ENCODE measurements at regions not wholly inside any gene's neighbourhood (a gene's known extent, or its start where the extent isn't known, plus 50 kb on each side); places are given as distances from the start of the nearest gene placed in this dataset.

- ChIA-PET CTCF (no interaction called here), POLR2A (ENCODE audit: unreplicated experiment) (no interaction called here)
- Histone ChIP-seq H4K91ac (ENCODE audit: insufficient read depth, low read depth, low read length) (no peak overlapping the region), H2AK9ac (replicated peaks; ENCODE audit: low read depth, low read length, poor library complexity) (no peak overlapping the region), H2BK120ac (ENCODE audit: low read depth, low read length) (no peak overlapping the region), H3K4me1 (ENCODE audit: control insufficient read depth, insufficient read depth, low read length) (peaks cover 9% of the 10 kb centered on the region; the same call in 1 of the 2 replicates), H3K4ac (ENCODE audit: low read depth, low read length) (no peak overlapping the region), H2AFZ (replicated peaks; ENCODE audit: low read length, poor library complexity) (no peak overlapping the region), H3K9ac (ENCODE audit: low read depth, low read length) (no peak overlapping the region), H3K9me3 (ENCODE audit: control insufficient read depth, insufficient read depth, low read length) (no peaks in the 10 kb centered on the region), H3K23ac (ENCODE audit: low read depth, low read length) (no peak overlapping the region), H4K5ac (ENCODE audit: low read depth, low read length) (no peak overlapping the region), H4K20me1 (ENCODE audit: insufficient read depth, low read length) (no peaks in the 10 kb centered on the region), H3K9me1 (ENCODE audit: insufficient read depth, low read length) (peaks cover 4% of the 10 kb centered on the region; the same call in 1 of the 2 replicates), H2BK15ac (ENCODE audit: low read depth, low read length) (no peak overlapping the region), H3K4me3 (ENCODE audit: insufficient read depth, low read depth, low read length) (no peak overlapping the region), H4K8ac (ENCODE audit: low read depth in 2 of 2, low read length in 2 of 2) (no peak overlapping the region; a peak in 1 of 4 replicates), H2AK5ac (ENCODE audit: low read depth, low read length) (no peak overlapping the region), H2BK5ac (ENCODE audit: low read depth, low read length, poor library complexity, severe bottlenecking) (no peak overlapping the region), H3K56ac (ENCODE audit: extremely low read depth, insufficient read depth, low read length) (no peak overlapping the region), H3K4me2 (ENCODE audit: low read depth, low read length) (no peak overlapping the region), H3K27me3 (ENCODE audit: control insufficient read depth, insufficient read depth, low read length) (no peaks in the 10 kb centered on the region), H3K79me1 (ENCODE audit: low read depth in 1 of 2, low read length in 2 of 2) (no peaks in the 10 kb centered on the region), H2BK20ac (ENCODE audit: low read depth, low read length) (no peak overlapping the region), H3K18ac (ENCODE audit: low read depth, low read length) (no peak overlapping the region), H3K14ac (replicated peaks; ENCODE audit: low read depth, low read length) (no peak overlapping the region), H3K27ac (ENCODE audit: insufficient read depth, low read length) (no peak overlapping the region), H3K36me3 (ENCODE audit: control insufficient read depth, insufficient read depth, low read length) (no peaks in the 10 kb centered on the region)
- TF ChIP-seq BHLHE40 (IDR thresholded peaks at IDR 0.05; ENCODE audit: low read depth, low read length), result no peak
- TF ChIP-seq FOS (IDR thresholded peaks at IDR 0.05; ENCODE audit: low read depth, low read length), result no peak
- no peak for TF ChIP-seq NFE2L2 (IDR thresholded peaks at IDR 0.05; ENCODE audit: low read depth, low read length)
- TF ChIP-seq CTCF (conservative IDR thresholded peaks at IDR 0.05; ENCODE audit: low read depth, low read length), result no peak
- no peak for TF ChIP-seq CHD1 (IDR thresholded peaks at IDR 0.05; ENCODE audit: low read depth, low read length)
- no peak for TF ChIP-seq RFX5 (IDR thresholded peaks at IDR 0.05; ENCODE audit: low read depth, low read length)
- no peak for TF ChIP-seq USF2 (IDR thresholded peaks at IDR 0.05; ENCODE audit: low read depth, low read length)
- TF ChIP-seq RAD21 (IDR thresholded peaks at IDR 0.05; ENCODE audit: low read length), result no peak
- no peak for TF ChIP-seq ELK1 (IDR thresholded peaks at IDR 0.05; ENCODE audit: borderline replicate concordance, low read depth, low read length)
- TF ChIP-seq CEBPB (IDR thresholded peaks at IDR 0.05; ENCODE audit: low read depth, low read length), result no peak
- no peak for TF ChIP-seq MAFK (IDR thresholded peaks at IDR 0.05; ENCODE audit: low read depth, low read length)
- TF ChIP-seq MAZ (IDR thresholded peaks at IDR 0.05; ENCODE audit: borderline replicate concordance, low read depth, low read length), result no peak
- no peak for TF ChIP-seq POLR2A (IDR thresholded peaks at IDR 0.05; ENCODE audit: low read depth, low read length)
- TF ChIP-seq RCOR1 (IDR thresholded peaks at IDR 0.05; ENCODE audit: insufficient replicate concordance, low read length), result no peak
- no peak for TF ChIP-seq MXI1 (IDR thresholded peaks at IDR 0.05; ENCODE audit: borderline replicate concordance, low read depth, low read length)
- TF ChIP-seq SMC3 (IDR thresholded peaks at IDR 0.05; ENCODE audit: low read depth, low read length), result no peak
- no TSS peak for BruUV-seq (replicated peaks)
- no peak for ATAC-seq (ENCODE audit: low read depth)
- dilution Hi-C loops (cut with HindIII; ENCODE audit: low sequenced_read_pairs, unreplicated experiment) (no loop called here), in situ Hi-C loops (cut with MboI; ENCODE audit: low sequenced_read_pairs) (no loop called here), intact Hi-C loops (cut with micrococcal nuclease) (loop anchor here (5.0 kb wide), 1 partner anchor 56 kb away; no protein-coding TSS in a partner anchor)
- WGBS, 2 experiments (ENCODE audit: extremely low coverage in 2 of 2, insufficient read length in 1 of 2), result no CpG with 5 or more reads among the region's 3 CpGs
- DNase-seq, result no peak
Observed at GRCh38 chr15:29611057-29611456, 211.2 kb downstream of the TJP1 start.
